Fibroblast of lung (primary cell): ENCODE measurements at regions not wholly inside any gene's neighbourhood (a gene's known extent, or its start where the extent isn't known, plus 50 kb on each side); places are given as distances from the start of the nearest gene placed in this dataset.

ENCODE experiments used
- DNase-seq, 2 donors: peaks; one replicate each; pipeline versions ENCODE4 v3.0.0 to v3.0.0-alpha.2; 2010; ENCODE audit warnings: low read depth in 2 of 2
- H2AFZ ChIP-seq: 2 replicates; pipeline ENCODE4 v1.5.1; 2012; ENCODE audit warnings: low read length, control low read depth, inconsistent platforms
- H3K27ac ChIP-seq: 2 replicates; pipeline ENCODE4 v1.5.1; 2011; ENCODE audit warnings: low read length, control low read depth; ENCODE audit not compliant: insufficient read depth
- H3K27me3 ChIP-seq: 2 replicates; pipeline ENCODE4 v1.5.1; 2011; ENCODE audit warnings: mild to moderate bottlenecking, low read length; ENCODE audit not compliant: control insufficient read depth, insufficient read depth
- H3K36me3 ChIP-seq: 2 replicates; pipeline ENCODE4 v1.5.1; 2011; ENCODE audit warnings: low read length; ENCODE audit not compliant: control insufficient read depth, insufficient read depth
- H3K4me1 ChIP-seq: 2 replicates; pipeline ENCODE4 v1.5.1; 2011; ENCODE audit warnings: low read length; ENCODE audit not compliant: control insufficient read depth, insufficient read depth; ENCODE audit errors: extremely low read depth
- H3K4me2 ChIP-seq: 2 replicates; pipeline ENCODE4 v1.5.1; 2011; ENCODE audit warnings: low read length, control low read depth; ENCODE audit not compliant: insufficient read depth; ENCODE audit errors: extremely low read depth
- H3K4me3 ChIP-seq, 4 experiments: fragments of 200-600 bp in 1 of 4; sonication (generic) in 1 of 4; replicated peaks in 1 of 4; 2 replicates each; pipeline ENCODE4 v1.5.1; 2011 to 2016; ENCODE audit warnings: low read length in 4 of 4, low read depth in 3 of 4, mild to moderate bottlenecking in 3 of 4, control low read depth in 2 of 4, inconsistent platforms in 1 of 4, mixed read lengths in 1 of 4; ENCODE audit not compliant: insufficient read depth in 1 of 4; ENCODE audit errors: control extremely low read depth in 1 of 4
- H3K79me2 ChIP-seq: 2 replicates; pipeline ENCODE4 v1.5.1; 2012; ENCODE audit warnings: mild to moderate bottlenecking, low read length, inconsistent platforms; ENCODE audit not compliant: control insufficient read depth, insufficient read depth
- H3K9ac ChIP-seq: 2 replicates; pipeline ENCODE4 v1.5.1; 2011; ENCODE audit warnings: mild to moderate bottlenecking, low read length, control low read depth; ENCODE audit not compliant: insufficient read depth
- H3K9me3 ChIP-seq: 2 replicates; pipeline ENCODE4 v1.5.1; 2012; ENCODE audit warnings: low read depth, low read length; ENCODE audit not compliant: control insufficient read depth, insufficient read depth
- H4K20me1 ChIP-seq: 2 replicates; pipeline ENCODE4 v1.5.1; 2011; ENCODE audit warnings: low read length; ENCODE audit not compliant: control insufficient read depth, insufficient read depth; ENCODE audit errors: extremely low read depth
- EZH2 ChIP-seq: IDR thresholded peaks from 2 replicates; pipeline ENCODE4 v1.5.1; 2012; ENCODE audit warnings: low read length, control low read depth, mild to moderate bottlenecking; ENCODE audit errors: missing control alignments
- TF ChIP-seq, protein P1 (sequence below), 2 donors: IDR thresholded peaks in 1 of 2; conservative IDR thresholded peaks in 1 of 2; 1 replicate in 1 of 2; 2 replicates in 1 of 2; pipeline ENCODE4 v1.5.1; 2011 to 2012; ENCODE audit warnings: low read length in 2 of 2, control low read depth in 1 of 2, inconsistent platforms in 1 of 2, low read depth in 1 of 2, mild to moderate bottlenecking in 1 of 2

DNA sequence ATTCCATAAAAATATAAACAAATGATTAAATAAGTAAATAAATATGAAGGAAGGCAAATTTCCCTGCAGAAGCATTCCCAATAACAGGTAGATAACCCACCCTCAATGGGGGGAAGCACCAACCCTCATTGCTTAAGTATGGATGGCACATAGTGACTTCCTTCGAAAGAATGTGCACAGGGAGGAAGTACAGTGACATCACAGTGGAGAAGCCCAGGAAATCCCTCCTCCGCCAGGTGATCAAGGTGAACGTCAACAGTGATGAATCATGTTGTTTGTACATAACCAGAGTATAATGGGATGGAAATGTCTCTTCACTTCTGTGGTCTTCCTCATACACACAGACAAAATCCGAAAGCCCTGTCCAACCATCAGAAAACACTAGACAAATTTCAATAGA is 267.9 kb downstream of the THBS2 start:
- no peaks in the 10 kb centered on the region for H3K36me3 ChIP-seq
- H4K20me1 ChIP-seq: no peaks in the 10 kb centered on the region
- H3K27me3 ChIP-seq: no peaks in the 10 kb centered on the region
- TF ChIP-seq EZH2: no peak
- TF ChIP-seq, protein P1, sequence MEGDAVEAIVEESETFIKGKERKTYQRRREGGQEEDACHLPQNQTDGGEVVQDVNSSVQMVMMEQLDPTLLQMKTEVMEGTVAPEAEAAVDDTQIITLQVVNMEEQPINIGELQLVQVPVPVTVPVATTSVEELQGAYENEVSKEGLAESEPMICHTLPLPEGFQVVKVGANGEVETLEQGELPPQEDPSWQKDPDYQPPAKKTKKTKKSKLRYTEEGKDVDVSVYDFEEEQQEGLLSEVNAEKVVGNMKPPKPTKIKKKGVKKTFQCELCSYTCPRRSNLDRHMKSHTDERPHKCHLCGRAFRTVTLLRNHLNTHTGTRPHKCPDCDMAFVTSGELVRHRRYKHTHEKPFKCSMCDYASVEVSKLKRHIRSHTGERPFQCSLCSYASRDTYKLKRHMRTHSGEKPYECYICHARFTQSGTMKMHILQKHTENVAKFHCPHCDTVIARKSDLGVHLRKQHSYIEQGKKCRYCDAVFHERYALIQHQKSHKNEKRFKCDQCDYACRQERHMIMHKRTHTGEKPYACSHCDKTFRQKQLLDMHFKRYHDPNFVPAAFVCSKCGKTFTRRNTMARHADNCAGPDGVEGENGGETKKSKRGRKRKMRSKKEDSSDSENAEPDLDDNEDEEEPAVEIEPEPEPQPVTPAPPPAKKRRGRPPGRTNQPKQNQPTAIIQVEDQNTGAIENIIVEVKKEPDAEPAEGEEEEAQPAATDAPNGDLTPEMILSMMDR (conservative IDR thresholded peaks at IDR 0.05 in 1 of 2, IDR thresholded peaks at IDR 0.05 in 1 of 2; ENCODE audit: low read depth in 1 of 2, low read length in 2 of 2): no peak
- no peaks in the 10 kb centered on the region for H3K9me3 ChIP-seq
- no peaks in the 10 kb centered on the region for H3K4me1 ChIP-seq
- DNase-seq: no peak
- no peak overlapping the region for H3K4me2 ChIP-seq
- H3K4me3 ChIP-seq: no peak overlapping the region
- no peak overlapping the region for H2AFZ ChIP-seq
- no peak overlapping the region for H3K9ac ChIP-seq
- H3K27ac ChIP-seq: no peak overlapping the region
- no peaks in the 10 kb centered on the region for H3K79me2 ChIP-seq

DNA sequence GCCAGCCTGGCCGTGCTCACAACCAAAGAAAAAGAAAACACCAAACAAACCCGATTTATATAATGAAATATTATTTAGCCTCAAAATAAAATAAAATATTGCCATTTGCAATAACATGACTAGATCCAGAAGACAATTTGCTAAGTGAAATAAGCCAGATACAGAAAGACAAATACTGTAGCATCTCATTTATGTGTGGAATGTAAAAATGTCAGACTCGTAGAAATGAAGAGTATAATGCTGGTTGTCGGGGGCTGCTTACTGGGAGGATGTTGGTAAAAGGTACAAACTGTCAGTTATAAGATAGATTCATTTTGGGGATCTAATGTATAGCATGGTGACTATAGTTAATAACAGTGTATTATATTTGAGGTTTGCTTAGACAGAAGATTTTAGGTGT is 269.7 kb downstream of the THBS2 start:
- no peaks in the 10 kb centered on the region for H3K27me3 ChIP-seq
- H4K20me1 ChIP-seq: no peaks in the 10 kb centered on the region
- H3K9ac ChIP-seq: no peak overlapping the region
- no peak for TF ChIP-seq EZH2
- TF ChIP-seq, protein P1 (conservative IDR thresholded peaks at IDR 0.05 in 1 of 2, IDR thresholded peaks at IDR 0.05 in 1 of 2; ENCODE audit: low read depth in 1 of 2, low read length in 2 of 2): no peak
- H3K4me3 ChIP-seq: no peak overlapping the region
- no peaks in the 10 kb centered on the region for H3K79me2 ChIP-seq
- H2AFZ ChIP-seq: no peak overlapping the region
- no peak for DNase-seq
- H3K9me3 ChIP-seq: no peaks in the 10 kb centered on the region
- no peaks in the 10 kb centered on the region for H3K4me1 ChIP-seq
- no peak overlapping the region for H3K27ac ChIP-seq
- H3K4me2 ChIP-seq: no peak overlapping the region
- H3K36me3 ChIP-seq: no peaks in the 10 kb centered on the region

DNA sequence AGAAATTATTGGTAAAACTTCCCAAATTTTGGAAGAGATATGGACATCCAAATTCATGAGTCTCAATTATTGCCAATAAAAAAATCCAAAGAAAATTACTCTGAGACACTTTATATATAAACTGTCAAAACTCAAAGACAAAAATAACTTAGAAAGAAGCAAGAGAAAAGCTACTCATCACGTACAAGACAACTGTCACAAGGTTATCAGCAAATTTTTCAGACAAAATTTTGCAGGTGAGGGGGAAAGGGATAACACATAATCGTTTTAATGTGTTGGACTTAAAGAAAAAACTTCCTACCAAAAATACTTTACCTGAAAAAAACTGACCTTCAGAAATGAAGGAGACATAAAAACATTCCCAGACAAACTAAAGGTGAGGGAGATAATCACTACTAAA is 272.5 kb downstream of the THBS2 start:
- no peaks in the 10 kb centered on the region for H3K4me1 ChIP-seq
- no peaks in the 10 kb centered on the region for H4K20me1 ChIP-seq
- H3K9me3 ChIP-seq: no peaks in the 10 kb centered on the region
- H2AFZ ChIP-seq: no peak overlapping the region
- TF ChIP-seq, protein P1 (conservative IDR thresholded peaks at IDR 0.05 in 1 of 2, IDR thresholded peaks at IDR 0.05 in 1 of 2; ENCODE audit: low read depth in 1 of 2, low read length in 2 of 2): no peak
- TF ChIP-seq EZH2: no peak
- no peaks in the 10 kb centered on the region for H3K27me3 ChIP-seq
- no peak for DNase-seq
- no peak overlapping the region for H3K4me2 ChIP-seq
- no peak overlapping the region for H3K9ac ChIP-seq
- no peak overlapping the region for H3K27ac ChIP-seq
- H3K4me3 ChIP-seq: no peak overlapping the region
- H3K79me2 ChIP-seq: no peaks in the 10 kb centered on the region
- H3K36me3 ChIP-seq: no peaks in the 10 kb centered on the region
